Parathyroid adenoma (tissue), 2 donors: ENCODE measurements at regions not wholly inside any gene's neighbourhood (a gene's known extent, or its start where the extent isn't known, plus 50 kb on each side); places are given as distances from the start of the nearest gene placed in this dataset.

Source experiments
- H2AFZ ChIP-seq: fragments of 300-600 bp; sonication (generic); one replicate; pipeline ENCODE4 v1.7.0; 2017; ENCODE audit warnings: antibody characterized with exemption, mild to moderate bottlenecking
- H3K27ac ChIP-seq: fragments of 300-600 bp; sonication (generic); one replicate; pipeline ENCODE4 v1.7.0; 2017
- H3K27me3 ChIP-seq: fragments of 300-600 bp; sonication (generic); one replicate; pipeline ENCODE4 v1.7.0; 2017; ENCODE audit warnings: low read length; ENCODE audit not compliant: control insufficient read depth, insufficient read depth
- H3K36me3 ChIP-seq: fragments of 300-600 bp; sonication (generic); one replicate; pipeline ENCODE4 v1.7.0; 2017; ENCODE audit warnings: low read length; ENCODE audit not compliant: control insufficient read depth, insufficient read depth
- H3K4me1 ChIP-seq: fragments of 300-600 bp; sonication (generic); one replicate; pipeline ENCODE4 v1.7.0; 2017; ENCODE audit warnings: control low read depth
- H3K4me2 ChIP-seq: fragments of 300-600 bp; sonication (generic); one replicate; pipeline ENCODE4 v1.7.0; 2017; ENCODE audit warnings: low read length
- H3K4me3 ChIP-seq: fragments of 300-600 bp; sonication (generic); one replicate; pipeline ENCODE4 v1.7.0; 2017; ENCODE audit warnings: low read depth, low read length
- H3K79me2 ChIP-seq: fragments of 300-600 bp; sonication (generic); one replicate; pipeline ENCODE4 v1.7.0; 2017; ENCODE audit warnings: control low read depth
- H3K9ac ChIP-seq: fragments of 300-600 bp; sonication (generic); one replicate; pipeline ENCODE4 v1.7.0; 2017; ENCODE audit warnings: mild to moderate bottlenecking
- H3K9me3 ChIP-seq: fragments of 300-600 bp; sonication (generic); one replicate; pipeline ENCODE4 v1.7.0; 2017; ENCODE audit warnings: low read length; ENCODE audit not compliant: control insufficient read depth
- TF ChIP-seq, protein P1 (sequence below): fragments of 300-600 bp; sonication (generic); IDR thresholded peaks from one replicate; pipeline ENCODE4 v1.7.0; 2017; ENCODE audit warnings: antibody characterized with exemption, mild to moderate bottlenecking
- donor health status: primary hyperparathyroidism.

DNA sequence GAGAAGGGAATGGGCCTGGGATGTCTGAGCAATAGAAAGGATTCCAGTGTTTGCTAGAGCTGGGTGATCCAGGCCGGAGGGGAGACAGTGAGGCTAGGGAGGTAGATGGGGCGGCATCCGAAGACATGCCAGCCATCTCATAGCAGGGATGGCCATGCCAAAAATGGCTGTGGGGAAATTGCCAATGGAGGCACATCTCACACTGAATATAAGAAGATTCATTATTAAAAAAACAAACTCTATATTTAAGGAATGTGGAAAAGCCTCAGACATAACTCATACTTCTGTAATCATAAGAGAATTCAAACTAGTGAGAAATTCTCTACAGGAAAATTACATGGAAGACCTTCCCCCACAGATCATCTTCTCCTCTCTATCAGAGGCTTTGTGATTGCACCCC lies 289.2 kb downstream of the FGF9 start:
- TF ChIP-seq, protein P1, sequence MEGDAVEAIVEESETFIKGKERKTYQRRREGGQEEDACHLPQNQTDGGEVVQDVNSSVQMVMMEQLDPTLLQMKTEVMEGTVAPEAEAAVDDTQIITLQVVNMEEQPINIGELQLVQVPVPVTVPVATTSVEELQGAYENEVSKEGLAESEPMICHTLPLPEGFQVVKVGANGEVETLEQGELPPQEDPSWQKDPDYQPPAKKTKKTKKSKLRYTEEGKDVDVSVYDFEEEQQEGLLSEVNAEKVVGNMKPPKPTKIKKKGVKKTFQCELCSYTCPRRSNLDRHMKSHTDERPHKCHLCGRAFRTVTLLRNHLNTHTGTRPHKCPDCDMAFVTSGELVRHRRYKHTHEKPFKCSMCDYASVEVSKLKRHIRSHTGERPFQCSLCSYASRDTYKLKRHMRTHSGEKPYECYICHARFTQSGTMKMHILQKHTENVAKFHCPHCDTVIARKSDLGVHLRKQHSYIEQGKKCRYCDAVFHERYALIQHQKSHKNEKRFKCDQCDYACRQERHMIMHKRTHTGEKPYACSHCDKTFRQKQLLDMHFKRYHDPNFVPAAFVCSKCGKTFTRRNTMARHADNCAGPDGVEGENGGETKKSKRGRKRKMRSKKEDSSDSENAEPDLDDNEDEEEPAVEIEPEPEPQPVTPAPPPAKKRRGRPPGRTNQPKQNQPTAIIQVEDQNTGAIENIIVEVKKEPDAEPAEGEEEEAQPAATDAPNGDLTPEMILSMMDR, result no peak
- no peak overlapping the region for H3K4me3 ChIP-seq
- H3K4me1 ChIP-seq, result no peaks in the 10 kb centered on the region
- H2AFZ ChIP-seq, result no peak overlapping the region
- no peaks in the 10 kb centered on the region for H3K9me3 ChIP-seq
- H3K27ac ChIP-seq, result no peak overlapping the region
- no peak overlapping the region for H3K4me2 ChIP-seq
- no peak overlapping the region for H3K9ac ChIP-seq
- H3K27me3 ChIP-seq, result no peaks in the 10 kb centered on the region
- H3K36me3 ChIP-seq, result no peaks in the 10 kb centered on the region
- no peaks in the 10 kb centered on the region for H3K79me2 ChIP-seq

DNA sequence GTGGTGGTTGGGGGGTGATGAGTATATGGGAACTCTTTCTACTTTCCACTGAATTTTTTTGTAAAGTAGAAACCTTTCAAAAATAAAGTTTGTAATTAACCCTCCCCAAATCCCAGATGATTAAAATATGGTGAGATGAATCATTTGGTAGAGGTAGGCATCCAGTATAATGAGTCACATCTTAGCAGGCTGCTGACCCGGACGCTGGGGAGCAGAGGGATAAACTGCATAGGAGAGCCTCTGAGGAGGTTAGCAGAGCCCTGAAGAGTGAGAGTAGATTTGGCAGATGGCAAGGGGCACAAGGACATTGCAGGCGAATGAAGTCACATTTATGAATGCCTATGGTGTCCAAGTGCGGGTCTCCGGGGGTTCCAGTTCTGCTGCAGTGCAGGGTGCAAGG lies 293.8 kb downstream of the FGF9 start:
- Histone ChIP-seq H3K9me3 (no peaks in the 10 kb centered on the region), H3K4me2 (no peak overlapping the region), H2AFZ (no peak overlapping the region), H3K4me1 (no peaks in the 10 kb centered on the region), H3K9ac (no peak overlapping the region), H3K4me3 (no peak overlapping the region), H3K27ac (no peak overlapping the region), H3K27me3 (no peaks in the 10 kb centered on the region), H3K36me3 (no peaks in the 10 kb centered on the region), H3K79me2 (no peaks in the 10 kb centered on the region)
- TF ChIP-seq, protein P1, result no peak

DNA sequence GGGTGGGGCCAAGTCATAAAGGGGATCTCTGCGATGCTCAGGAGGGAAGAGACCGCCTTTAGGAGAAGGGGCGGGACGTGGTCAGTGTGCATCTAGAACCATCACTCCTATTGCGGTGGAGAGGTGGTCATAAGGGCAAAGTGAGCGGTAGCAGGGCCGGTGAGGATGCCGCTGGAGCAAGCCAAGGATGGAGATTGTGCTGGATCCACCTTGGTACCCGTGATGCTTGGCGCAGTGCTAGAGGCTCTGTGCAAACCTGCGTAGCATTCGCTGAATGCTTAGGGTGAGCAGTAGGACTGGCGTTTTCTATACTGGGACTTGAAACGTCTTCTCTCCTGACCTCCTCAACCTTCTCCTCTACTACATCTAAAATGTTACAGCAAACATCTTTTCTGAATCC lies 294.2 kb downstream of the FGF9 start:
- Histone ChIP-seq H3K9ac (no peak overlapping the region), H2AFZ (no peak overlapping the region), H3K9me3 (no peaks in the 10 kb centered on the region), H3K4me3 (no peak overlapping the region), H3K4me1 (no peaks in the 10 kb centered on the region), H3K27me3 (no peaks in the 10 kb centered on the region), H3K4me2 (no peak overlapping the region), H3K27ac (no peak overlapping the region), H3K36me3 (no peaks in the 10 kb centered on the region), H3K79me2 (no peaks in the 10 kb centered on the region)
- TF ChIP-seq, protein P1, result no peak

DNA sequence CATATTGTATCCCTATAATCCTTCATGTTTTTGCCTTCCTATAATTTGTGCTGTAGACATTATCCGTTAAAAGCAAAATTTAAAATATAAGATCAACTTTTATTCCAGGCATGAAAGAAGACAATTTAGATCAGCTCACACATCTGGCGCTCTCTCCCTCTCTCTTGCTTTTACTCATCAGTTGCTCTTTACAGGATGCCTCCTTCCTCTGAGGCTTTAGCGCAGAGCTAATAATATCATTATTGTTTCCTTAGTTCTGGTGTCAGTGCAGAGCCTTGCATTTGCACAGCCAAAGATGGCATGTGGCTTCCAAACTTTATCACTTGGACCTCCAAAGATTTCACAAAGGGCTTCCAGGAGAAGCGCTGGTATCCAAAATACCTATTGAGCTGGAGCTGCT lies 295.1 kb downstream of the FGF9 start:
- no peaks in the 10 kb centered on the region for H3K9me3 ChIP-seq
- no peaks in the 10 kb centered on the region for H3K27me3 ChIP-seq
- no peak overlapping the region for H3K27ac ChIP-seq
- TF ChIP-seq, protein P1, result no peak
- H3K79me2 ChIP-seq, result no peaks in the 10 kb centered on the region
- H3K4me3 ChIP-seq, result no peak overlapping the region
- H3K4me2 ChIP-seq, result no peak overlapping the region
- no peaks in the 10 kb centered on the region for H3K4me1 ChIP-seq
- no peak overlapping the region for H3K9ac ChIP-seq
- no peak overlapping the region for H2AFZ ChIP-seq
- no peaks in the 10 kb centered on the region for H3K36me3 ChIP-seq

DNA sequence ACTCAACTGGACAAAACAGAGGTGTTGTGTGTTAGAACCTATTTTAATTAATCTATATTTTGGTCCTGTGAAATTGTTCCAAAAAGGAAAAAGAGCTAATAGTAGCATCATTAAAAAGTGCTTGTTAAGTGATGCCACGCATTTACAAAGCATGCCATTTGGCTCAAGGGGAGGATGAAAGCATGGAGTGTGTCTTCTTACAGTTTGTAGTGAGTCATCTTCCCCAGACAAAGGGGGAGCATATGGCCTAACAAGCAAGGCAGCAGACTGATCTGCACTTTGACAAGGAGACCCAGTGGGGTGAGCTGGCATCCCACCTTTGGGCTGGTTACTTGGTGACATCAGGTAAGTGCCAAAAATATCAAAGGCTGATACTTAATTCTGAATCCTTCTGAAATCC lies 297.0 kb downstream of the FGF9 start:
- Histone ChIP-seq H3K4me1 (no peaks in the 10 kb centered on the region), H3K79me2 (no peaks in the 10 kb centered on the region), H3K4me3 (no peak overlapping the region), H3K9ac (no peak overlapping the region), H3K36me3 (no peaks in the 10 kb centered on the region), H3K27ac (no peak overlapping the region), H3K4me2 (no peak overlapping the region), H3K9me3 (no peaks in the 10 kb centered on the region), H2AFZ (no peak overlapping the region), H3K27me3 (no peaks in the 10 kb centered on the region)
- TF ChIP-seq, protein P1, result no peak
